Adrenal gland (tissue), 5 donors: ENCODE measurements at regions not wholly inside any gene's neighbourhood (a gene's known extent, or its start where the extent isn't known, plus 50 kb on each side); places are given as distances from the start of the nearest gene placed in this dataset.
"Not testable (repeated sequence)": the region's sequence is repeated elsewhere in the genome, so short reads cannot be mapped to it uniquely, and the experiment has no call there.

Experiments used
- POLR2A ChIP-seq, 2 donors: fragments of 450-650 bp; IDR thresholded peaks; one replicate each; pipeline ENCODE4 v1.6.1; 2017; ENCODE audit warnings: antibody characterized with exemption in 2 of 2, mild to moderate bottlenecking in 2 of 2, moderate library complexity in 1 of 2
- TF ChIP-seq, protein P1 (sequence below), 6 experiments: fragments of 450-650 bp in 4 of 6; fragments of 200-600 bp in 2 of 6; sonication (generic) in 1 of 6; IDR thresholded peaks; 1 replicate in 5 of 6; 2 replicates in 1 of 6; pipeline versions ENCODE4 v1.5.1 to v1.8.0; 2016 to 2021; ENCODE audit warnings: antibody characterized with exemption in 6 of 6, mild to moderate bottlenecking in 2 of 6, moderate library complexity in 1 of 6
- donor health status: DM: no; HTN: no; CAD: no.

- TF ChIP-seq, protein P1, sequence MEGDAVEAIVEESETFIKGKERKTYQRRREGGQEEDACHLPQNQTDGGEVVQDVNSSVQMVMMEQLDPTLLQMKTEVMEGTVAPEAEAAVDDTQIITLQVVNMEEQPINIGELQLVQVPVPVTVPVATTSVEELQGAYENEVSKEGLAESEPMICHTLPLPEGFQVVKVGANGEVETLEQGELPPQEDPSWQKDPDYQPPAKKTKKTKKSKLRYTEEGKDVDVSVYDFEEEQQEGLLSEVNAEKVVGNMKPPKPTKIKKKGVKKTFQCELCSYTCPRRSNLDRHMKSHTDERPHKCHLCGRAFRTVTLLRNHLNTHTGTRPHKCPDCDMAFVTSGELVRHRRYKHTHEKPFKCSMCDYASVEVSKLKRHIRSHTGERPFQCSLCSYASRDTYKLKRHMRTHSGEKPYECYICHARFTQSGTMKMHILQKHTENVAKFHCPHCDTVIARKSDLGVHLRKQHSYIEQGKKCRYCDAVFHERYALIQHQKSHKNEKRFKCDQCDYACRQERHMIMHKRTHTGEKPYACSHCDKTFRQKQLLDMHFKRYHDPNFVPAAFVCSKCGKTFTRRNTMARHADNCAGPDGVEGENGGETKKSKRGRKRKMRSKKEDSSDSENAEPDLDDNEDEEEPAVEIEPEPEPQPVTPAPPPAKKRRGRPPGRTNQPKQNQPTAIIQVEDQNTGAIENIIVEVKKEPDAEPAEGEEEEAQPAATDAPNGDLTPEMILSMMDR (IDR thresholded peaks at IDR 0.05), result not testable (repeated sequence)
- TF ChIP-seq POLR2A (IDR thresholded peaks at IDR 0.05), result not testable (repeated sequence)
These were observed 864.9 kb upstream of the TPTE start for GRCh38 chr21:9656455-9656854.
